DOHH2 (cell line): ENCODE measurements at regions not wholly inside any gene's neighbourhood (a gene's known extent, or its start where the extent isn't known, plus 50 kb on each side); places are given as distances from the start of the nearest gene placed in this dataset.

Experiments used
- H3F3A ChIP-seq: fragments of 200-600 bp; sonication (generic), shearing (Covaris generic); 2 replicates; pipeline ENCODE4 v1.6.0; 2016; ENCODE audit warnings: antibody characterized with exemption, mild to moderate bottlenecking; ENCODE audit not compliant: control insufficient read depth, insufficient read depth
- H3K27ac ChIP-seq: fragments of 200-600 bp; sonication (generic); 2 replicates; pipeline ENCODE4 v1.5.1; 2014; ENCODE audit warnings: low read depth, mild to moderate bottlenecking, low read length, moderate library complexity
- H3K27me3 ChIP-seq: fragments of 200-600 bp; sonication (generic); 2 replicates; pipeline ENCODE4 v1.6.1; 2014; ENCODE audit warnings: mild to moderate bottlenecking, low read length, mixed read lengths; ENCODE audit not compliant: control insufficient read depth
- H3K36me3 ChIP-seq: fragments of 200-600 bp; sonication (generic); 2 replicates; pipeline ENCODE4 v1.6.1; 2014; ENCODE audit warnings: mild to moderate bottlenecking, low read length, moderate library complexity, mixed read lengths; ENCODE audit not compliant: control insufficient read depth
- H3K4me1 ChIP-seq: fragments of 200-600 bp; sonication (generic); 2 replicates; pipeline ENCODE4 v1.6.1; 2014; ENCODE audit warnings: mild to moderate bottlenecking, low read length, mixed read lengths; ENCODE audit not compliant: control insufficient read depth
- H3K4me2 ChIP-seq: fragments of 200-600 bp; sonication (generic); 2 replicates; pipeline ENCODE4 v1.6.0; 2014; ENCODE audit warnings: mild to moderate bottlenecking, low read length, moderate library complexity
- H3K4me3 ChIP-seq: fragments of 200-600 bp; sonication (generic); 2 replicates; pipeline ENCODE4 v1.5.1; 2014; ENCODE audit warnings: mild to moderate bottlenecking, low read length, mixed read lengths
- H3K79me2 ChIP-seq: fragments of 200-600 bp; sonication (generic); 2 replicates; pipeline ENCODE4 v1.6.1; 2014; ENCODE audit warnings: mild to moderate bottlenecking, low read length, mixed read lengths; ENCODE audit not compliant: control insufficient read depth
- H3K9me2 ChIP-seq: fragments of 200-600 bp; sonication (generic); replicated peaks from 2 replicates; pipeline ENCODE4 v1.6.1; 2014; ENCODE audit warnings: mild to moderate bottlenecking, low read length, mixed read lengths; ENCODE audit not compliant: control insufficient read depth
- H3K9me3 ChIP-seq: fragments of 200-600 bp; sonication (generic); 2 replicates; pipeline ENCODE4 v1.6.1; 2014; ENCODE audit warnings: antibody characterized with exemption, low read length, mixed read lengths; ENCODE audit not compliant: control insufficient read depth, insufficient read depth
- H4K20me1 ChIP-seq: fragments of 200-600 bp; sonication (generic); 2 replicates; pipeline ENCODE4 v1.6.0; 2014; ENCODE audit warnings: low read depth, mild to moderate bottlenecking, antibody characterized with exemption, low read length, moderate library complexity; ENCODE audit not compliant: control insufficient read depth, insufficient read depth
- CTCF ChIP-seq: fragments of 200-600 bp; sonication (generic); IDR thresholded peaks from one replicate; pipeline ENCODE4 v1.5.1; 2014; ENCODE audit warnings: antibody characterized with exemption, mild to moderate bottlenecking, low read depth, low read length; ENCODE audit not compliant: poor library complexity, severe bottlenecking
- EZH2phosphoT487 ChIP-seq: fragments of 200-600 bp; sonication (generic); IDR thresholded peaks from 2 replicates; pipeline ENCODE4 v1.6.1; 2017; ENCODE audit warnings: borderline replicate concordance, mild to moderate bottlenecking, antibody characterized with exemption, low read length, moderate library complexity, mixed read lengths

- H3K4me1 ChIP-seq = no peaks in the 10 kb centered on the region
- TF ChIP-seq EZH2phosphoT487 (no peak), CTCF (no peak)
These were observed 237.6 kb upstream of the ATP10B start for GRCh38 chr5:161089569-161089968.

GRCh38 chr5:161086461-161086860 lies 234.4 kb upstream of the ATP10B start:
- Histone ChIP-seq H3F3A (no peaks in the 10 kb centered on the region), H3K27ac (no peak overlapping the region), H3K79me2 (no peaks in the 10 kb centered on the region), H3K9me3 (no peaks in the 10 kb centered on the region), H3K4me3 (no peak overlapping the region), H3K36me3 (no peaks in the 10 kb centered on the region), H3K9me2 (no peaks in the 10 kb centered on the region), H3K27me3 (no peaks in the 10 kb centered on the region), H3K4me1 (no peaks in the 10 kb centered on the region), H3K4me2 (no peak overlapping the region), H4K20me1 (no peaks in the 10 kb centered on the region)
- no peak for TF ChIP-seq EZH2phosphoT487
- TF ChIP-seq CTCF = no peak

More at GRCh38 chr5:161089569-161089968, 237.6 kb upstream of the ATP10B start:
- H3K9me3 ChIP-seq = peaks cover 3% of the 10 kb centered on the region; the same call in 1 of the 2 replicates
- H3K9me2 ChIP-seq = no peaks in the 10 kb centered on the region
- no peaks in the 10 kb centered on the region for H4K20me1 ChIP-seq
- no peaks in the 10 kb centered on the region for H3F3A ChIP-seq
- H3K27ac ChIP-seq = no peak overlapping the region
- no peaks in the 10 kb centered on the region for H3K27me3 ChIP-seq
- no peaks in the 10 kb centered on the region for H3K36me3 ChIP-seq
- no peak overlapping the region for H3K4me2 ChIP-seq
- H3K79me2 ChIP-seq = no peaks in the 10 kb centered on the region
- no peak overlapping the region for H3K4me3 ChIP-seq

- Histone ChIP-seq H3K9me2 (no peaks in the 10 kb centered on the region), H3F3A (no peaks in the 10 kb centered on the region), H3K4me2 (no peak overlapping the region), H3K79me2 (no peaks in the 10 kb centered on the region), H3K9me3 (no peaks in the 10 kb centered on the region), H3K36me3 (no peaks in the 10 kb centered on the region), H3K4me1 (no peaks in the 10 kb centered on the region), H3K4me3 (no peak overlapping the region), H3K27me3 (no peaks in the 10 kb centered on the region), H4K20me1 (no peaks in the 10 kb centered on the region), H3K27ac (no peak overlapping the region)
- TF ChIP-seq EZH2phosphoT487 = no peak
These were observed 233.0 kb upstream of the ATP10B start for GRCh38 chr5:161085056-161085455.

GRCh38 chr5:161084115-161084514 lies 232.1 kb upstream of the ATP10B start:
- H3K4me2 ChIP-seq = no peak overlapping the region

More at GRCh38 chr5:161084115-161084514, 232.1 kb upstream of the ATP10B start:
- H3K79me2 ChIP-seq = no peaks in the 10 kb centered on the region
- H3K36me3 ChIP-seq = no peaks in the 10 kb centered on the region
- H3K9me2 ChIP-seq = no peaks in the 10 kb centered on the region
- H3K27ac ChIP-seq = no peak overlapping the region
- no peaks in the 10 kb centered on the region for H3K27me3 ChIP-seq
- no peaks in the 10 kb centered on the region for H3F3A ChIP-seq
- H3K4me1 ChIP-seq = no peaks in the 10 kb centered on the region
- H4K20me1 ChIP-seq = no peaks in the 10 kb centered on the region
- TF ChIP-seq EZH2phosphoT487 (no peak), CTCF (no peak)
- H3K4me3 ChIP-seq = no peak overlapping the region
- no peaks in the 10 kb centered on the region for H3K9me3 ChIP-seq
